HG02759 (cell line): ENCODE measurements at regions not wholly inside any gene's neighbourhood (a gene's known extent, or its start where the extent isn't known, plus 50 kb on each side); places are given as distances from the start of the nearest gene placed in this dataset.

ENCODE experiments used
- ATAC-seq: cut with Tn5 transposase; IDR thresholded peaks from one replicate; pipeline ENCODE4 v1.9.1; 2021; ENCODE audit warnings: mild to moderate bottlenecking, moderate library complexity; ENCODE audit not compliant: unreplicated experiment

- ATAC-seq = no peak
These were observed 101.4 kb upstream of the GLI3 start for GRCh38 chr7:42338231-42338915.

GRCh38 chr7:42337225-42337905 lies 100.4 kb upstream of the GLI3 start:
- ATAC-seq = no peak

GRCh38 chr7:42332605-42333222 lies 95.7 kb upstream of the GLI3 start:
- no peak for ATAC-seq

GRCh38 chr7:42319631-42320030 lies 82.6 kb upstream of the GLI3 start:
- ATAC-seq = no peak

GRCh38 chr7:42315631-42316030 lies 78.6 kb upstream of the GLI3 start:
- ATAC-seq = no peak

- ATAC-seq = no peak
These were observed 78.1 kb upstream of the GLI3 start for GRCh38 chr7:42315103-42315502.

GRCh38 chr7:42314696-42315095 lies 77.7 kb upstream of the GLI3 start:
- ATAC-seq = no peak

GRCh38 chr7:42311195-42311594 lies 74.2 kb upstream of the GLI3 start:
- ATAC-seq = no peak

- ATAC-seq = no peak
These were observed 56.0 kb upstream of the GLI3 start for GRCh38 chr7:42292991-42293521.

- no peak for ATAC-seq
These were observed 52.5 kb upstream of the GLI3 start for GRCh38 chr7:42289473-42289872.
